Neuron (in vitro differentiated cells): ENCODE measurements at regions not wholly inside any gene's neighbourhood (a gene's known extent, or its start where the extent isn't known, plus 50 kb on each side); places are given as distances from the start of the nearest gene placed in this dataset.

Experiments used
- H2AFZ ChIP-seq: one replicate; pipeline ENCODE4 v1.6.1; 2013; ENCODE audit warnings: low read depth, mild to moderate bottlenecking, inconsistent platforms, low read length, moderate library complexity
- H3K27me3 ChIP-seq: one replicate; pipeline ENCODE4 v1.6.1; 2013; ENCODE audit warnings: low read length; ENCODE audit not compliant: insufficient read depth
- H3K36me3 ChIP-seq: one replicate; pipeline ENCODE4 v1.6.1; 2013; ENCODE audit warnings: low read length; ENCODE audit not compliant: insufficient read depth
- H3K4me1 ChIP-seq: one replicate; pipeline ENCODE4 v1.6.1; 2013; ENCODE audit warnings: low read length; ENCODE audit not compliant: insufficient read depth
- H3K4me3 ChIP-seq: 2 replicates; pipeline ENCODE4 v1.5.1; 2013; ENCODE audit warnings: mild to moderate bottlenecking, low read length, moderate library complexity
- H3K9me3 ChIP-seq: one replicate; pipeline ENCODE4 v1.6.1; 2013; ENCODE audit warnings: low read length

GRCh38 chr10:78140066-78140630 lies 106.5 kb downstream of the RPS24 start:
- Histone ChIP-seq H3K4me1 (peaks cover 7% of the 10 kb centered on the region), H3K9me3 (no peaks in the 10 kb centered on the region), H2AFZ (no peak overlapping the region), H3K4me3 (no peak overlapping the region), H3K27me3 (peaks cover 4% of the 10 kb centered on the region), H3K36me3 (no peaks in the 10 kb centered on the region)

- no peaks in the 10 kb centered on the region for H3K9me3 ChIP-seq
- H3K36me3 ChIP-seq, result no peaks in the 10 kb centered on the region
- peaks cover 7% of the 10 kb centered on the region for H3K4me1 ChIP-seq
- H2AFZ ChIP-seq, result no peak overlapping the region
- peaks cover 3% of the 10 kb centered on the region for H3K27me3 ChIP-seq
- no peak overlapping the region for H3K4me3 ChIP-seq
These were observed 109.9 kb downstream of the RPS24 start for GRCh38 chr10:78143576-78143975.

GRCh38 chr10:78146200-78146599 lies 112.5 kb downstream of the RPS24 start:
- Histone ChIP-seq H3K4me3 (no peak overlapping the region), H3K36me3 (no peaks in the 10 kb centered on the region), H2AFZ (no peak overlapping the region), H3K9me3 (no peaks in the 10 kb centered on the region), H3K27me3 (peaks cover 3% of the 10 kb centered on the region), H3K4me1 (peaks cover 6% of the 10 kb centered on the region)

GRCh38 chr10:78147202-78147601 lies 113.5 kb downstream of the RPS24 start:
- Histone ChIP-seq H2AFZ (no peak overlapping the region), H3K27me3 (peaks cover 3% of the 10 kb centered on the region), H3K9me3 (no peaks in the 10 kb centered on the region), H3K4me3 (no peak overlapping the region), H3K4me1 (peaks cover 6% of the 10 kb centered on the region), H3K36me3 (no peaks in the 10 kb centered on the region)

- Histone ChIP-seq H3K36me3 (no peaks in the 10 kb centered on the region), H3K9me3 (no peaks in the 10 kb centered on the region), H3K4me3 (no peak overlapping the region), H2AFZ (no peak overlapping the region), H3K4me1 (peaks cover 6% of the 10 kb centered on the region), H3K27me3 (peaks cover 3% of the 10 kb centered on the region)
These were observed 114.7 kb downstream of the RPS24 start for GRCh38 chr10:78148216-78148960.

GRCh38 chr10:78148961-78149612 lies 115.4 kb downstream of the RPS24 start:
- Histone ChIP-seq H3K36me3 (no peaks in the 10 kb centered on the region), H3K4me1 (peaks cover 6% of the 10 kb centered on the region), H3K4me3 (no peak overlapping the region), H3K9me3 (no peaks in the 10 kb centered on the region), H2AFZ (no peak overlapping the region), H3K27me3 (peaks cover 3% of the 10 kb centered on the region)

- peaks cover 3% of the 10 kb centered on the region for H3K27me3 ChIP-seq
- no peaks in the 10 kb centered on the region for H3K36me3 ChIP-seq
- peaks cover 6% of the 10 kb centered on the region for H3K4me1 ChIP-seq
- no peak overlapping the region for H2AFZ ChIP-seq
- H3K4me3 ChIP-seq, result no peak overlapping the region
- H3K9me3 ChIP-seq, result no peaks in the 10 kb centered on the region
These were observed 117.1 kb downstream of the RPS24 start for GRCh38 chr10:78150756-78151155.

GRCh38 chr10:78155722-78156121 lies 122.1 kb downstream of the RPS24 start:
- Histone ChIP-seq H3K27me3 (no peaks in the 10 kb centered on the region), H3K9me3 (no peaks in the 10 kb centered on the region), H3K4me1 (no peaks in the 10 kb centered on the region), H2AFZ (no peak overlapping the region), H3K36me3 (no peaks in the 10 kb centered on the region), H3K4me3 (no peak overlapping the region)

- Histone ChIP-seq H3K36me3 (no peaks in the 10 kb centered on the region), H3K4me3 (no peak overlapping the region), H2AFZ (no peak overlapping the region), H3K4me1 (no peaks in the 10 kb centered on the region), H3K9me3 (peaks cover 3% of the 10 kb centered on the region), H3K27me3 (no peaks in the 10 kb centered on the region)
These were observed 126.9 kb downstream of the RPS24 start for GRCh38 chr10:78160591-78160990.

- Histone ChIP-seq H3K4me1 (no peaks in the 10 kb centered on the region), H2AFZ (no peak overlapping the region), H3K27me3 (no peaks in the 10 kb centered on the region), H3K9me3 (peaks cover 3% of the 10 kb centered on the region), H3K36me3 (no peaks in the 10 kb centered on the region), H3K4me3 (no peak overlapping the region)
These were observed 129.2 kb downstream of the RPS24 start for GRCh38 chr10:78162853-78163252.

GRCh38 chr10:78164702-78165101 lies 131.0 kb downstream of the RPS24 start:
- Histone ChIP-seq H3K36me3 (no peaks in the 10 kb centered on the region), H3K27me3 (no peaks in the 10 kb centered on the region), H3K9me3 (peaks cover 3% of the 10 kb centered on the region), H3K4me1 (no peaks in the 10 kb centered on the region), H3K4me3 (no peak overlapping the region), H2AFZ (no peak overlapping the region)

- no peaks in the 10 kb centered on the region for H3K27me3 ChIP-seq
- H3K36me3 ChIP-seq, result no peaks in the 10 kb centered on the region
- H2AFZ ChIP-seq, result no peak overlapping the region
- H3K4me3 ChIP-seq, result no peak overlapping the region
- H3K4me1 ChIP-seq, result no peaks in the 10 kb centered on the region
- H3K9me3 ChIP-seq, result peaks cover 3% of the 10 kb centered on the region
These were observed 131.5 kb downstream of the RPS24 start for GRCh38 chr10:78165172-78165571.

GRCh38 chr10:78165617-78166016 lies 132.0 kb downstream of the RPS24 start:
- no peak overlapping the region for H3K4me3 ChIP-seq
- H3K27me3 ChIP-seq, result no peaks in the 10 kb centered on the region
- H3K4me1 ChIP-seq, result no peaks in the 10 kb centered on the region
- no peak overlapping the region for H2AFZ ChIP-seq
- H3K36me3 ChIP-seq, result no peaks in the 10 kb centered on the region
- peaks cover 5% of the 10 kb centered on the region for H3K9me3 ChIP-seq
